ENCODE measurements at regions not wholly inside any gene's neighbourhood (a gene's known extent, or its start where the extent isn't known, plus 50 kb on each side); places are given as distances from the start of the nearest gene placed in this dataset.

DNA sequence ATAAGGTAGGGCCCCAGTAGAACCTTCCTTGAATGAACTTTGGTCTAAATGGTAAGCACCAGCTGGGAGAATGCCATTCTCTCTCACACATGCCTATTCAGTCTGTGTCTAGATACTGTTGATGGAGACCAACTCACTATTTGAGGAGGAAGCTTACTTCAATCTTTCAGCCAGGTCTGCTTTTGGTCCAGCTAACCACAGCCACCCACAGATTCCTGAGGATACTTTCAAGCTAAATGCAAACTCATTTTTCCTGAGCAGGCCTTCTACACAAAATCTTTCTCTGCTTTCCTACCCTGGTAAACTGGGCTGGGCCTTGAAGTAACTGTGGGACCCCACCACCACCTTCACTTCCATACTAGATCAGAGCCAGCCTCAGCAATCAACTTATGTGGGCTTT lies 76.9 kb upstream of the KLF3 start:
- DNase-seq = no peak

DNA sequence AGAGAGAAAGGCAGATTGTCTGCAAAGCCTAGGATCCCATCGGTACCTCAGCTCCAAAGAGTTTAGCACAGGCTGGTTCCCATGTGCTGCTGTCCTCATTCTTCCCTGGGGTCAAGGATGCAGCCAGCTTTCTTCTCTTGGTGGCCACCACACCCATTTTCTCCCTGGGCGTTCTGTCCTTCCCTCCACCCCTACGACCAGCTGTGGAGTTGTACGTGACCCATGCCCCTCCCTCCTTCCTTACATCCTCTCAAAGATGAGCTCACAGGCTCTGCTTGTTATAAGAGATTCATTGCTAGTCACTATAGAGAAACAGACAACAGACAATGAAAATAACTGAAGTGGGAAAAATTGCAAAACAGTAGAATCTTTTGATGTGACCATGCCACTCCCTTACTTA lies 74.0 kb upstream of the KLF3 start:
- no peak for DNase-seq

DNA sequence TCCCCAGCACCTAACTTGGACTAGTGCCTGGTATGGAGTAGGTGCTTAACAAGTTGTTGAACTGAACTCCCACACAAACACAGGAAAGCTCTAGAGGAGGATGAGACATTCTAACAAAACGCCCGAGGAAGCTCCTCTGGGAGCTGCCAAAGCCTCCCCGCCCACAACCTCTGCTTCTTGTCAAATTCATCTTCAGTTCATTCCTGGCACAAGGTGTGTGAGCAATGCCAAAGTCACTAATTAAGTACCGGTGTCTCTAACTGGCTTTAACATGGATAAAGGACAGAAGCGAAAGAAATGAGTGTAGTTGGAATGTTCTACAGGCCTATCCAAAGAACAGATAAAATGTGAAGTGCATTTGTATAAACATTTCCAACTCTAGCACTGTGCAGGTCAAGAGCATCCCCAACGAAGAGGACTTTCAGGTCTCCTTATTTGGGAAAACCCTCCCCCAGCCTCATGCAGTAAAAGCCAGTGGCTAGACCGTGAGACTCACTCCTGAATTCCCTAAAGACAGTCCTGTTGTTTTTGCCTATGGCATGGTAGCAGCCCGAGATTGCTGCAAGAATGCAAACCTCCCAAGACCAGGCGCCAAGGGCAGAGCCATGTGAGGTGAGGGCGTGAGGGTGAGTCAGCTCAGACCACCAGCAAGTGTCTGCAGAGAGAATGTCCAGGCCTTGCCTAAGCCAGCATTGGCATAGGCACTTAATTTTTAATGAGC lies 72.2 kb upstream of the KLF3 start:
- DNase-seq = peak in 2 of 51 donors; percentile 10 to 51

DNA sequence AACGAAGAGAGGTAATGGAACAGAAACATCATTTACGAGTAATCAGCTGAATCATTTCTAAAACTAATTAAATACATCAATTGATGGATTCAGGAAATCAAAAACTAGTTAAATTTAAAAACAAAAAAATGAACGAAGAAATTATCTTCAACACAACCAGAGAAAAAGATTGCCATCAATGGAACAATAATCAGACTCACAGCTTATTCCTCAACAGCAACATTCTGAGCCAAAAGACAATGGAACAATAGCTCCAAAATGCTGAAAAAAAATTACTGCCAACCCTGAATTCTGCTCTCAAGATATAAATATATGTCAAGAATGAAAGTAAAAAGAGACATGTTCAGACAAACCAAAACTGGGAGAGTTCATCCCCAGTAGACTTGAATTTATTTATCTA lies 65.5 kb upstream of the KLF3 start:
- DNase-seq = no peak

DNA sequence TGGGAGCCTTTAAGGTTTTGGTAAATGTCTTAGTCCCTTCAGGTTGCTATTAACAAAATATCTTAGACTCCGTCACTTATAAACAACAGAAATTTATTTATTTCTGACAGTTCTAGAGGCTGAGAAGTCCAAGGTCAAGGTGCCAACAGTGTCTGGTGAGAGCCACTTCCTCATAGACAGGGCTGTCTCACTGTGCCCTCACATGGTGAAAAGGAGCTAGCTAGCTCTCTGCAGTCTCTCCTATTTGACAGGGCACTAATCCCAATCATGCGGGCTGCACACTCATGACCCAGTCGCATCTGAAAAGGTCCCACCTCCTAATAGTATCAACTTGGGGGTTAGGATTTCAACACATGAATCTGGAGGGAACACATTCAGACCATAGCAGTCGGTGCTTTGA lies 63.4 kb upstream of the KLF3 start:
- no peak for DNase-seq

DNA sequence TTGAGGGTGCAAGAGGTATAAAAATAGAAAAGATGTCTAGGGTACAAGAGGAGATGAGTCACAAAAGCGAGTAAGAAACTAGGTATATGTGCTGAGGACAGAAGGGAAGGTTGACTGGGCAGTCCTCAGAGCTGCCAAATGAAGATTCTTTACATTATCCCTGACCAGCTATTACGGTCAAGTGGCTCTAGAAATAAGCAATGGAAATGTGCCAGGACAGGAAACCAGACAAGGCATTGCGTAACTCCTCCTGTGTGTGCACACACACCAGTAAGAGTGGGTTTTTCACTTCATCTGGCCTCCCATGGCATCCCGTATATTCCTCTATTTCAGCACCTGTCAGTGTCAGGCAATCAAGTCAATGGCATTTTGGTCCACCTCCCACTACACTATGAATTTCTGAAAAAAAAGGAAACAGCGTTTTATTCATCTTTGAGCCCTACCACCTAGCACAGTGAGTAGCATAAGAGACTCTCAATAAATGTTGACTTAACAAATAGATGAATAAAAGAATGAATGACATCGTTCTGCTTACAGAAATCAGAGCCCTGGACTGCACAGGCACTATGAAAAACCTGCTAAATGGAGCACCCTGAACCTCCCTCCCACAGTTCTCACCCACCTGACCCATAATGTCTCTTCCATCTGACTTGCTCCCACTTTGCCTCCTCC lies 62.6 kb upstream of the KLF3 start:
- peak in 1 of 51 donors; percentile 25 for DNase-seq

DNA sequence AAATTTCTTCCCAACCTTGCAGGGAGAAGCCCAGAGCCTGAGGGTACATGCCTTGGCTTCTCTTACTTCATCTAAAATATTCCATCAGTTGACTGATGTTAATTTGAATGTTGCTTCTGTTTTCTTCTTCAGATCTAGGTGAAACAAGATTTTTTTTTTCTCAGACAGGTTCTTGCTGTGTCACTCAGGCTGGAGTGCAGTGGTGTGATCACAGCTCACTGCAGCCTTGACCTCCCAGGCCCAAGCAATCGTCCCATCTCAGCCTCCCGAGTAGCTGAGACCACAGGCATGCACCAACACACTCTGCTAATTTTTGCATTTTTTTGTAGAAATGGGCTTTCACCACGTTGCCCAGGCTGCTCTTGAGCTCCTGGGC lies 62.1 kb upstream of the KLF3 start:
- DNase-seq = no peak

DNA sequence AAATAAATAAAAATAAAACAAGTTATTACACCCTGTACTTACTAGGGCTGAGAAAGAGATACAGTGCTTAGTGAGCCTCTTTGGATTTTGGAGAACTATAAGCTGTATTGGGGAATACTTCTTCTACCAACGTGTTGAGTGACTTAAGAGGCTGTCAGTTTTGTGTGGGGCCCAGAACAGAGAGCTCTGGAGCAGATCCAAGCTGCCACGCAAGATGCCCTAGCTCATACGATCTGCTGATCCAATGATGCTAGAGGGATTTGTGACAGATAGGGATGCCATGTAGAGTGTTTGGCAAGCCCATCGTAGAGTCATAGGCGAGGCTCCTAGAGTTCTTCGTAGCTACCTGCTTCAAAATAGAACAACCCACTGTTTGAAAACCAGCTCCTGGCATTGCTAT lies 60.3 kb upstream of the KLF3 start:
- no peak for DNase-seq

DNA sequence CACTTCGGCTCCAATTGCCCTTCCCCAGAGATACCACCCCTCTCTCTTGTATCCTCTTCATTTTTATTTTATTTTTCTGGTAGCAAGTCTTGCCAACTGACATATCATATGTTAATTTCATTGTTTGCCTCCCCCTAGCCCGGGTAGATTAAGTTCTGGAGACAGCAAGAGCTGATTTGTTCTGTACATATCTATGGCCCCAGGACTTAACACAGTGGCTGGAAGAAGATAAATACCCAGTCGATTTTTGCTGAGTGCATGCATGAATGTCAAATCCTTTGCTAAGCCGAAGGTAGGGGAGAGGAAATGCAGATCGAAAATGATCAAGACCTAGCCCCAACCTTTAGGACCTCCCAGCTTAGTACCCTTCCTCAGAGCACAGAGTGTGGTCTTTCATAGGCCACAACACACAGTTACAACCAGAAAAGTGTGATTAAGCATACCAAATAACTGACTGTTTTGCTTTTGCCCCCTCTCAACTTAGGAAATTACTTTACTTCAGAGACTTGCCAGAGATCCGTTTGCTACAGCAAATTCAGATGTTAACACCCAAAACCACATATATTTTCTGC lies 58.7 kb upstream of the KLF3 start:
- no peak for DNase-seq

DNA sequence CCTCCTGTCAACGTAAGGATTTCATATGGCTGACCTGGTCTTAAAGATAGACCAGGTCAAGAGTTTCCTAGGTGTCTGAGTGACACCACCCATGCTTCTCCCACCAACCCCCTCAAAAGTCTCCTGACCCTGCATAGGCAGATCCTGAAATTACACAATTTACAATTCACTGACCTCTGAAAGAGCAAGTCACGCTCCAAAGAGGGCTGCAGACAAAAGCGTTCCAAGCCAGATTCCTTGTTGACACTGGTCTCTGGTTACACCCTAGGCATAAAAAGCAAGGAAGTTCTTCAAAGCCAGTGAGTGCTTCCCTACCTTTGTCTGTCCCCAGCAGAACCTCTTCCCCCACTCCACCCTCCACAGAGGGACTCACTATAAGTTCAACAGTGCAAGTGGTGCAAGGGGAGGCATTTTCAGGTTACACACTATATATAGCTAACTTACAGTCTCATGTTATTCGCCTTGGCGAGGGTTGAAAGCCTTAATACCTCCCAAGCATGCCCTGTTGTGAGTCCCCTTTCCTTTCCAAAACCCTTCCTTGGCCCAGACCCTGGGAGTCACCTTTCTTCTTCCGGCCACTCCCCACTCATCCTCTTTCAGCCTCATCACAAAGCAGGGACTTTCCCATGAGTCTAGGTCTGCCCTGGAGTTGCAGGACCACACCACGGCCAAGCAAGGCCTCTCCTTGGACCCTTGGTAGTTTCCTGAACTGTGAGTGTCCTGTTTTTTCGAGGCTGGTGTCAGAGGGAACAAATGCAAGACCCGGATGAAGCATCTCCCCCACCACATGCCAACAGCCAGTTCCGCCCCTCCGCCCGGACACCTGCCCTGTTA lies 58.0 kb upstream of the KLF3 start:
- no peak for DNase-seq

DNA sequence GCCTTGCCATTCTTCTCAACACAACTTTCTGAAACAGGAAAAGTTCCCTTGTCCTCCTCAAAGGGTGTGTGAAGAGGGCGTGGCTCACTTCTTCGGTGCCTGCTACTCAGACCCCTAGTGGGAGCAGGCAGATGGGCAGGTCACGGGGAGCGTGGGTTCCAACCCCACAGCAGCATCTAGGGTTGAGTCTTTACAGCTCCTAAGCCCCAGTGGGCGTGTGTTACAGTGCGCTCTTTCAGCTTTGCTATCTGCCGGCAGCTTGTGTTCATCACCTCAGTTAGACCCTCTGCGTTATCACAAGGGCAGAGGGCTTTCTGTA lies 57.5 kb upstream of the KLF3 start:
- DNase-seq = peak in 1 of 51 donors; percentile 17

DNA sequence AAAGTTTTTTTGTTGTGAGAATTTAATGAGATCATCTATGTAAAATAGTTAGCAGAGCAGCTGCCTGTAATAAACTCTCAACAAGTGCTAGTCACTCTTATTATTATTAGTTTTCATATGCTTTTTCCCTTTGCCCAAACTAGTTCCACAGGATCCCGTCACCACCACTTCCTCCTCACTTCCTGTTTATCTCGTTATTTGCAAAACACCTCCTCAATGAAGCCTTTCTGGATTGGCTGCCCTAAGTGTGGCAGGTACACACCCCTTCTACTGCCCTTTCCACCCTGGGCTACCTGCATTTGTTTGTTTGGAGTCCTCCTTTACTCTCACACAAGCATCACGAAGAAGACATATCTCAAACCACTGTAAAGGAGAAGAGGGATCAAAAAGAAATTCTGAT lies 54.4 kb upstream of the KLF3 start:
- DNase-seq = no peak

DNA sequence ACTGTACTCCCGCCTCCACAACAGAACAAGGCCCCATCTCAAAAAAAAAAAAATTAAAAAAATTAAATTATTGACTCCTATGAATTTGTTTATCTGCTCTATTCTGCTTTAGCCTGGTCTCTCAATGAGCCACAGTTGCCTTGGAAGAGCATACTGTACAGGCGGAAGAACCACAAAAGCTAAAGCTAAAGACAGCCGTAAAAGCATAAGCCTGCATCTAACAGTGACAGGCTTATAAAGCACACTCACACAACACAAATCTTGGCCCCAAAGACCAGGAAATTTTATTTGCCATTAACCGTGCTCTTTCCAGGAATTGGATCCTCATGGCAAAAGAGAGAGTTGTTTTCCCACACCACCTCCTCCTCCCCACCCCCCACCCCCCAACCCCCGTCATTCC lies 53.5 kb upstream of the KLF3 start:
- no peak for DNase-seq

DNA sequence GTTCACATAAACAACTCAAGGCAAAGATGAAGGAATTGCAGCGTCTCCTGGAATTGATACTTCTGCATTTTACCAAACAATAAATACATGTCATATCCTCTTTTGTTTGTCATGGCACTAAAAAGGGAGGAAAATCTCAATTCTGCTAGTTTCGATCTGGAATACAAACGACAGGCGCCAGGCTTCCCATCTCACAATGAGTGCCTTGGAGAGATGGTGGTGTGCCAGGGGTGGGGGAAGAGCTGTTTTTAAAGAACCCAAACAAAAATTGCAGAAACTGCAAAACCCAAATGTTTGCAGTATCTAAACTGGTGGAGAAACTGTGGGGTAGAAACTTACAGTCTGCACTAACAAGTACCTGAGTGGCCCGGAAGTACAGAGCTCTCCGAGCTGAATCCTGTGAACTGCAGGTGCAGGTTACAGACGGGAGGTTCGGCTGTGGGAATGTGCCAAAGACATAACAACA lies 53.0 kb upstream of the KLF3 start:
- DNase-seq = peak in 13 of 51 donors; percentile 5 to 33 (median 19)

DNA sequence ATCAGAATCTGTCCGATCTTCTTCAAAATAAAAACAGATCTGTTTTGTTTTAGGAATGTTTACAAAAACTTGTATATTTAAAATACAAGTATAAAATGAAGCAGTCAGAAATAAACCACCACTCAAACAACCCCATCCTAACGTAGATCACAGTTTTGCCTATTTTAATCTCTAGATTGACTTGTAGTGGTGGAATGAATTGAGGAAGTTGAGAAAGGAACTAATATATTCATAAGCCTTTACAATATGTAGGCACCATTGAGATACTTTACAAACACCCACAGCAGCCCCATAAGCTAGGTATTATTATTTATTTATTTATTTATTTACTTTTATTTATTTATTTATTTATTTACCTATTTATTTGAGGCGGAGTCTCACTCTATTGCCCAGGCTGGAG lies 52.3 kb upstream of the KLF3 start:
- DNase-seq = no peak

DNA sequence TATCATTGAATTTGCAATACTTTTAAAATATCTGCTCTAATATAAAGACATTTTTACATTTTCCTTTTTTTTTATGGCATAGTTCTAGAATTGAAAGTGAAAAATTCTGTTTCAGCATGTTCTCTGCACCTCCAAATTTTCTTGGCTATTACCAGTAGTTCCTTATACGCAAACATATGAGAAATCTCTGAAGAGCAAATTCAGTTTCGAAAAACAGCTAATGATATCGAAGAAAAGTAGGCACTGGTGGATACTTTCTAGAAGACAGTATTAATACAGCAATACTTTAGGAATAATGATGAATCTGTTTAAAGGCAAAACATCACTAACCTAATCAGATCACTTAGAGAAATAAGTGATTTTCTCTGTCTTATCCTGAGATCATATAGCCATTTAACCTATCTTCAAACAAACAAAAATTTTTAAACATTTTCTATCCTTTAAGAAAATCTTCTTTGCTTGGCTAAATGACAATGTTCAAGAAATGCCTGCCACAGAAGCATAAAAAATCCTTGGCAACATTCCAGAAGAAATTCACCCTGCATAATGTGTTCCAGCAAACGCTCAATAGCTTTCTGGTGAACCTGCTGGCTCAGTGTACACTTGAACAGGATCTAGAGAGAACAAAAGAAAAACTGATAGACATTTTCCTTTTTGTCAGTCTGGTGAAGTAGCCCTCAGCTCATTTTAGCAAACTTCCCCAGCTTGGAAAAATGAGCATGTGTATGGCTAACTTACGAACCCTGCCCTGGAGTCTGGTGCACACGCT lies 51.2 kb upstream of the KLF3 start:
- DNase-seq = peak in 3 of 51 donors; percentile 8 to 12 (median 8)
